CD14-positive monocyte (primary cell): ENCODE measurements at regions not wholly inside any gene's neighbourhood (a gene's known extent, or its start where the extent isn't known, plus 50 kb on each side); places are given as distances from the start of the nearest gene placed in this dataset.

ENCODE experiments used
- DNase-seq, 3 donors: peaks; one replicate each; pipeline ENCODE4 v3.0.0-alpha.2; 2011 to 2022
- H2AFZ ChIP-seq: 2 replicates; pipeline ENCODE4 v1.6.0; 2012; ENCODE audit warnings: mild to moderate bottlenecking, low read depth, low read length, inconsistent platforms; ENCODE audit not compliant: insufficient read depth, poor library complexity, severe bottlenecking
- H3K27ac ChIP-seq, 2 donors: 1 replicate in 1 of 2; 2 replicates in 1 of 2; pipeline ENCODE4 v1.5.1; 2012 to 2013; ENCODE audit warnings: low read length in 2 of 2, control low read depth in 1 of 2, inconsistent platforms in 1 of 2, low read depth in 1 of 2, mild to moderate bottlenecking in 1 of 2
- H3K27me3 ChIP-seq, 2 donors: one replicate each; pipeline versions ENCODE4 v1.6.0 to v1.6.1; 2011 to 2013; ENCODE audit warnings: low read length in 2 of 2; ENCODE audit not compliant: control insufficient read depth in 2 of 2, insufficient read depth in 2 of 2
- H3K36me3 ChIP-seq, 2 donors: replicated peaks in 1 of 2; 1 replicate in 1 of 2; 2 replicates in 1 of 2; pipeline versions ENCODE4 v1.5.1 to v1.6.1; 2012 to 2013; ENCODE audit warnings: low read length in 2 of 2, control low read depth in 1 of 2, inconsistent platforms in 1 of 2, mild to moderate bottlenecking in 1 of 2; ENCODE audit not compliant: insufficient read depth in 2 of 2, control insufficient read depth in 1 of 2
- H3K4me1 ChIP-seq, 2 donors: 1 replicate in 1 of 2; 2 replicates in 1 of 2; pipeline versions ENCODE4 v1.5.1 to v1.6.1; 2012 to 2013; ENCODE audit warnings: low read length in 2 of 2, control low read depth in 1 of 2, inconsistent platforms in 1 of 2, mild to moderate bottlenecking in 1 of 2, moderate library complexity in 1 of 2; ENCODE audit not compliant: insufficient read depth in 2 of 2, control insufficient read depth in 1 of 2
- H3K4me2 ChIP-seq: replicated peaks from 2 replicates; pipeline ENCODE3; 2012; ENCODE audit warnings: low read length, moderate library complexity, mild to moderate bottlenecking; ENCODE audit not compliant: poor library complexity, severe bottlenecking; ENCODE audit errors: extremely low read depth
- H3K4me3 ChIP-seq, 3 experiments: fragments of 200-600 bp in 1 of 3; sonication (generic) in 1 of 3; replicated peaks in 1 of 3; 1 replicate in 2 of 3; 2 replicates in 1 of 3; pipeline ENCODE4 v1.5.1; 2011 to 2013; ENCODE audit warnings: low read length in 3 of 3, mild to moderate bottlenecking in 3 of 3, control low read depth in 2 of 3, low read depth in 2 of 3, inconsistent platforms in 1 of 3, moderate library complexity in 1 of 3
- H3K79me2 ChIP-seq: 2 replicates; pipeline ENCODE4 v1.6.0; 2012; ENCODE audit warnings: mild to moderate bottlenecking, control low read depth, inconsistent platforms, low read length, moderate library complexity; ENCODE audit not compliant: insufficient read depth
- H3K9ac ChIP-seq: 2 replicates; pipeline ENCODE4 v1.6.0; 2017; ENCODE audit warnings: low read length, mild to moderate bottlenecking; ENCODE audit not compliant: insufficient read depth, poor library complexity, severe bottlenecking
- H3K9me3 ChIP-seq, 2 donors: replicated peaks in 1 of 2; 1 replicate in 1 of 2; 2 replicates in 1 of 2; pipeline versions ENCODE4 v1.5.1 to v1.6.1; 2012 to 2013; ENCODE audit warnings: low read length in 2 of 2, control low read depth in 1 of 2; ENCODE audit not compliant: control insufficient read depth in 1 of 2, insufficient read depth in 1 of 2
- H4K20me1 ChIP-seq: 2 replicates; pipeline ENCODE4 v1.6.0; 2012; ENCODE audit warnings: mild to moderate bottlenecking, low read length, control low read depth, moderate library complexity; ENCODE audit not compliant: insufficient read depth
- H3K27ac Mint-ChIP-seq, 7 donors: one replicate each; pipeline ENCODE4 v1.8.0; 2020; ENCODE audit warnings: mild to moderate bottlenecking in 7 of 7, mixed read lengths in 7 of 7, moderate library complexity in 6 of 7, inconsistent platforms in 2 of 7
- H3K27me3 Mint-ChIP-seq, 3 donors: one replicate each; pipeline ENCODE4 v1.8.0; 2021 to 2022; ENCODE audit warnings: low read depth in 3 of 3, mild to moderate bottlenecking in 3 of 3, mixed read lengths in 3 of 3, moderate library complexity in 3 of 3, inconsistent platforms in 1 of 3
- H3K36me3 Mint-ChIP-seq, 2 donors: one replicate each; pipeline ENCODE4 v1.8.0; 2020; ENCODE audit warnings: mixed read lengths in 2 of 2, inconsistent platforms in 1 of 2, mild to moderate bottlenecking in 1 of 2
- H3K4me1 Mint-ChIP-seq: one replicate; pipeline ENCODE4 v1.8.0; 2020; ENCODE audit warnings: mild to moderate bottlenecking, mixed read lengths
- H3K4me3 Mint-ChIP-seq, 2 donors: one replicate each; pipeline ENCODE4 v1.8.0; 2020; ENCODE audit warnings: mild to moderate bottlenecking in 2 of 2, mixed read lengths in 2 of 2, moderate library complexity in 1 of 2
- H3K9me3 Mint-ChIP-seq, 7 donors: one replicate each; pipeline ENCODE4 v1.8.0; 2020 to 2022; ENCODE audit warnings: mixed read lengths in 7 of 7, mild to moderate bottlenecking in 6 of 7, moderate library complexity in 6 of 7, inconsistent platforms in 2 of 7
- WGBS: methylation state at CpG from one replicate; pipeline ENCODE4 v1.1.5; 2013; ENCODE audit warnings: missing lambda C conversion rate; ENCODE audit not compliant: insufficient coverage; 5-methylcytosine and 5-hydroxymethylcytosine counted together
- intact Hi-C, 2 donors: fragments of 100-400 bp; cut with micrococcal nuclease; formaldehyde crosslinking; loops; one replicate each; pipeline versions ENCODE4 v1.15.0 to v1.15.1; 2023
- TF ChIP-seq, protein P1 (sequence below): fragments of 200-600 bp; IDR thresholded peaks from one replicate; pipeline ENCODE4 v1.8.0; 2022; ENCODE audit warnings: antibody characterized with exemption, mild to moderate bottlenecking

DNA sequence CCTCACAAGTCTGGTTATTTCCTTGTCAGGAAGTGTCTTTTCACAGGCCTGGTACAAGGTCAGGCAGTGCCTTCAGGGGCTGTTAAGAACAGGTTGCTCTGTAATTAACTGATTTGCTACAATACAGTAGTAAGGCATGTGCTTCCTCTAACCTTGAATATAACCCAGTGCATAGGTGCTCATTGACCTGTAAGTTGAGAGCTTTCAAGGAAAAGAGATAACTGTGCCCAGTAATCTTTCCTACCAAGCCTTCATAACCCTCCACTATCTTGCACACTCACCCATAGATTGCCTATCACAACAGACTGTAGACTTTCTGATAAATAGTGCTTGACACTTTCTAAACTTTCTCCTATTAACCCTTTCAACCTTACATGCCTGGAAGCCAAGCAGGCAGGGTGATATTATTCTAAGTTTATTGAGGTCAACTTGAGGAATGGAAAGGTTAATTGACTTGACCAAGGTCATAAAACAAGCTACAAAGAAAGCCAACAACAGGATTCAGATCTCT is 148.1 kb downstream of the PPARGC1A start:
- H2AFZ ChIP-seq: no peak overlapping the region
- Mint-ChIP-seq H3K36me3 (no peaks in the 10 kb centered on the region), H3K4me3 (no peak overlapping the region), H3K9me3 (peaks cover 0 to 8% (median 2%) of the 10 kb centered on the region in 7 donors), H3K27me3 (peaks cover 0 to 3% (median 0%) of the 10 kb centered on the region in 3 donors), H3K4me1 (no peaks in the 10 kb centered on the region), H3K27ac (no peak overlapping the region)
- no peaks in the 10 kb centered on the region for H4K20me1 ChIP-seq
- intact Hi-C loops: no loop called here
- TF ChIP-seq, protein P1, sequence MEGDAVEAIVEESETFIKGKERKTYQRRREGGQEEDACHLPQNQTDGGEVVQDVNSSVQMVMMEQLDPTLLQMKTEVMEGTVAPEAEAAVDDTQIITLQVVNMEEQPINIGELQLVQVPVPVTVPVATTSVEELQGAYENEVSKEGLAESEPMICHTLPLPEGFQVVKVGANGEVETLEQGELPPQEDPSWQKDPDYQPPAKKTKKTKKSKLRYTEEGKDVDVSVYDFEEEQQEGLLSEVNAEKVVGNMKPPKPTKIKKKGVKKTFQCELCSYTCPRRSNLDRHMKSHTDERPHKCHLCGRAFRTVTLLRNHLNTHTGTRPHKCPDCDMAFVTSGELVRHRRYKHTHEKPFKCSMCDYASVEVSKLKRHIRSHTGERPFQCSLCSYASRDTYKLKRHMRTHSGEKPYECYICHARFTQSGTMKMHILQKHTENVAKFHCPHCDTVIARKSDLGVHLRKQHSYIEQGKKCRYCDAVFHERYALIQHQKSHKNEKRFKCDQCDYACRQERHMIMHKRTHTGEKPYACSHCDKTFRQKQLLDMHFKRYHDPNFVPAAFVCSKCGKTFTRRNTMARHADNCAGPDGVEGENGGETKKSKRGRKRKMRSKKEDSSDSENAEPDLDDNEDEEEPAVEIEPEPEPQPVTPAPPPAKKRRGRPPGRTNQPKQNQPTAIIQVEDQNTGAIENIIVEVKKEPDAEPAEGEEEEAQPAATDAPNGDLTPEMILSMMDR: no peak
- no peaks in the 10 kb centered on the region for H3K4me1 ChIP-seq
- H3K79me2 ChIP-seq: no peaks in the 10 kb centered on the region
- DNase-seq: no peak
- H3K4me2 ChIP-seq: no peak overlapping the region
- H3K4me3 ChIP-seq: no peak overlapping the region
- no peak overlapping the region for H3K27ac ChIP-seq
- no peaks in the 10 kb centered on the region for H3K36me3 ChIP-seq
- no peaks in the 10 kb centered on the region for H3K9me3 ChIP-seq
- H3K9ac ChIP-seq: no peak overlapping the region
- no peaks in the 10 kb centered on the region for H3K27me3 ChIP-seq

DNA sequence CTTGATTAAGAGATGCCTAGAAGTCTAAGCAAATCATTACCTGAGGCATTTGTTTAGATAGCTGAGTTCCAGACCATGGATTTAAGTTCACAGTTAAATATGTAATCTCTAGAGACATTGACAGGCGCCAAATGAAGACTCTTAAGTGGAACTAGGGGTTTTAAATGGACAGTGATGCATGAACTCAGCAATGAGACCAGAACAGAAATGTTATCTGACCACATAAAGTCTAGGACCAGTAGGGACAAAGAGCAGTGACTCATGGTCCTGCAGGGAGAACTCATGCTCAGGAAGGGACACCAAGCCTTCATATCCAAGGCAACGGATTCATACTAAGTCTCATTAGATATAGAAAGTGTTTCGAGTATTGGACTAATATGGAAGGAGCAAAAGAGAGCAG is 152.3 kb downstream of the PPARGC1A start:
- peaks cover 0 to 5% (median 4%) of the 10 kb centered on the region in 7 donors for H3K9me3 Mint-ChIP-seq
- Histone ChIP-seq H3K36me3 (no peaks in the 10 kb centered on the region), H3K27ac (no peak overlapping the region), H3K4me2 (no peak overlapping the region), H3K27me3 (no peaks in the 10 kb centered on the region), H4K20me1 (no peaks in the 10 kb centered on the region), H2AFZ (no peak overlapping the region), H3K4me3 (no peak overlapping the region), H3K4me1 (no peaks in the 10 kb centered on the region), H3K9me3 (no peaks in the 10 kb centered on the region), H3K9ac (no peak overlapping the region), H3K79me2 (no peaks in the 10 kb centered on the region)
- DNase-seq: no peak
- H3K27ac Mint-ChIP-seq: no peak overlapping the region
- H3K4me1 Mint-ChIP-seq: no peaks in the 10 kb centered on the region
- no peaks in the 10 kb centered on the region for H3K36me3 Mint-ChIP-seq
- no peak overlapping the region for H3K4me3 Mint-ChIP-seq
- intact Hi-C loops: no loop called here
- TF ChIP-seq, protein P1: no peak
- WGBS: 86% methylated on average over 1 of the region's 3 CpGs
- H3K27me3 Mint-ChIP-seq: peaks cover 0 to 8% (median 4%) of the 10 kb centered on the region in 3 donors
